CD4-positive, alpha-beta T cell treated with Interleukin-12 subunit alpha and Interleukin-12 subunit beta, for 1 hour (primary cell): ENCODE measurements at regions not wholly inside any gene's neighbourhood (a gene's known extent, or its start where the extent isn't known, plus 50 kb on each side); places are given as distances from the start of the nearest gene placed in this dataset.
"Not testable (repeated sequence)": the region's sequence is repeated elsewhere in the genome, so short reads cannot be mapped to it uniquely, and the experiment has no call there.

Source experiments
- DNase-seq: peaks from one replicate; pipeline ENCODE4 v3.0.0-alpha.2; 2020

GRCh38 chrX:118216087-118216486 lies 99.5 kb upstream of the KLHL13 start:
- DNase-seq: no peak

GRCh38 chrX:118216509-118216908 lies 99.9 kb upstream of the KLHL13 start:
- DNase-seq: no peak

GRCh38 chrX:118218079-118218478 lies 101.5 kb upstream of the KLHL13 start:
- DNase-seq: no peak

GRCh38 chrX:118218940-118219339 lies 102.3 kb upstream of the KLHL13 start:
- DNase-seq: no peak

- DNase-seq: no peak
Observed at GRCh38 chrX:118219866-118220265, 103.3 kb upstream of the KLHL13 start.

- DNase-seq: no peak
Observed at GRCh38 chrX:118220509-118220908, 103.9 kb upstream of the KLHL13 start.

GRCh38 chrX:118221270-118221669 lies 104.7 kb upstream of the KLHL13 start:
- DNase-seq: no peak

GRCh38 chrX:118221733-118222132 lies 105.1 kb upstream of the KLHL13 start:
- DNase-seq: no peak

- no peak for DNase-seq
Observed at GRCh38 chrX:118222421-118222820, 105.8 kb upstream of the KLHL13 start.

- no peak for DNase-seq
Observed at GRCh38 chrX:118225711-118226428, 109.3 kb upstream of the KLHL13 start.

- DNase-seq: no peak
Observed at GRCh38 chrX:118228041-118228440, 111.4 kb upstream of the KLHL13 start.

GRCh38 chrX:118228456-118228855 lies 111.8 kb upstream of the KLHL13 start:
- DNase-seq: no peak

- no peak for DNase-seq
Observed at GRCh38 chrX:118231464-118231863, 114.4 kb upstream of the WDR44 start.

GRCh38 chrX:118239178-118239870 lies 106.6 kb upstream of the WDR44 start:
- DNase-seq: no peak

GRCh38 chrX:118239913-118240698 lies 105.8 kb upstream of the WDR44 start:
- DNase-seq: no peak

- not testable (repeated sequence) for DNase-seq
Observed at GRCh38 chrX:118246961-118247360, 98.9 kb upstream of the WDR44 start.

- DNase-seq: no peak
Observed at GRCh38 chrX:118249146-118249545, 96.8 kb upstream of the WDR44 start.

GRCh38 chrX:118250445-118250844 lies 95.5 kb upstream of the WDR44 start:
- DNase-seq: no peak

- DNase-seq: no peak
Observed at GRCh38 chrX:118251271-118251670, 94.6 kb upstream of the WDR44 start.

GRCh38 chrX:118252967-118253366 lies 92.9 kb upstream of the WDR44 start:
- no peak for DNase-seq

GRCh38 chrX:118254611-118255010 lies 91.3 kb upstream of the WDR44 start:
- DNase-seq: peak; percentile 33

GRCh38 chrX:118255921-118256320 lies 90.0 kb upstream of the WDR44 start:
- DNase-seq: no peak

- no peak for DNase-seq
Observed at GRCh38 chrX:118257781-118258180, 88.1 kb upstream of the WDR44 start.

GRCh38 chrX:118259213-118259612 lies 86.7 kb upstream of the WDR44 start:
- no peak for DNase-seq
